Right kidney (tissue), 1 donor: ENCODE measurements at regions not wholly inside any gene's neighbourhood (a gene's known extent, or its start where the extent isn't known, plus 50 kb on each side); places are given as distances from the start of the nearest gene placed in this dataset.

Experiments
- DNase-seq: peaks from one replicate; pipeline ENCODE4 v3.0.0-alpha.2; 2016

DNA sequence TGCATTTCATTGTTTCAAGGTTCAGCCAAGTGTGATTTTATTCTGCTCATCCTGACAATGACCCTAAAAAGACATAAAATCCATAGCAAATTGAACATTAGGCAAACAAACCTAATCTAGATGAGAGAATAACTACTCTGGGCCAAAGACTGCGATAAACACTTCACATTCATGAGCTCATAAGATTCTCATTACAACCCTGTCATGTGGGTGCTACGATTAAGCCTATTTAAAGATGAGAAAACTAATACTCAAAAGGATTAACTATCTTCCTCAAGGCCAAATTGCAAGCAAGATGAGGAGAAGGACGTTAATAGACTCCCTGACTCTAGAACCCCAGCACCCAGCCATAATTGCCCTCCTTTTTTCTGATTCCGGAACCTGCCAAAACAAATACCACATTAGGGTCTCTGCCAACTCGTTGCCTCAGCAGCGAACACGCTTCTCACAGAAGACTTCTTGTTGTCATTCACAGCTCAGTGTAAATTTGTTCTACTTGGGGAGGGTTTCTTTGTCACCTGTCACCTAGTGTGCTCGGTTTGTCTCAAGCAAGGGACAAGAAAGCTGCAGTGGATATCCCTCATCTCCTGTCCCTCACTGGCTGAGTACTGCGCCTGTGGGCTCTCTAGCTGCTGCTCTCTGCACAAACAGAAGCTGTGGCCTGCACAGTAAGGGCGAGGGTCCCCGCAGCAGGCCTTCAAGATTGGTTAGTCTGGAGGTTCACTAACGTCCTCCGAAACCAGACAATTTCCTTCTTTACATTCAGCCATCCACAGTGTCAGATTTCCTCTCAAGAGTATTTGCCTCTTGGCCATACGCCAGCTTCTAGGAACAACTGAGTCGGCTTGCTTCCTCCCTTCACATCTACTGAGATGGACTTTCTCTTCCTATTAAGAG, 200.0 kb upstream of the UBE2E2 start:
- no peak for DNase-seq

DNA sequence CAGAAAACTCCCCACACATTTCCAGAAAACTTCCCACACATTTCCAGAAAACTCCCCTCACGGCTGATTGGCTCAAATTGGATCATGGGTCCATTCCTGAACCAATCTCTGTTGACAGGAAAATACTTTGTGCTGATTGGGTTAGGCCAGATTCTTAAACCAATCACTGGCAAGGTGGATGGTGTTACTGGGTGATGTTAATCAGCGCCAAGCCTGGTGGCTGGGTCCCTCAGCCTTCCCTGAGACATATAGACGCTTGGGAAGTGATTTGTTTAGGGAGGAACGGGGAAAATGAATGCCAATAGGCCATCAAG, 199.4 kb upstream of the UBE2E2 start:
- no peak for DNase-seq

DNA sequence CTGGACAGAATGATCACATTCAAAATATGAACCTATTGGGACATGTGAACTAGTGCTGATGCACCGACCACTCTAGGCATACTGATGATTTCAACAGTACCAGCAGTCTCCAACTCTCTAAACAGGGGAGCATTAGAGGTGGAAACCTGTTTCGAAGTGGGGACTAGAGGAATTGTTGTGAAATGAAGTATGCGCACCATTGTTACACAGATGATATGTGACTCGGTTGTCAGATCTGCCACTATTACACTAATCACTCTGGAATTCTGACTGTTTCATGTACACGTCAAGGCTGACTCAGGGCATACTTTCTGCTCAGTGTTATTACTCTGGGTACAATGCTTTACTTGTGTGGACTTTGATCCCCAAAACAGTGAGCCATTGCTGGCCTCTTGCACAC, 198.2 kb upstream of the UBE2E2 start:
- DNase-seq, result no peak

DNA sequence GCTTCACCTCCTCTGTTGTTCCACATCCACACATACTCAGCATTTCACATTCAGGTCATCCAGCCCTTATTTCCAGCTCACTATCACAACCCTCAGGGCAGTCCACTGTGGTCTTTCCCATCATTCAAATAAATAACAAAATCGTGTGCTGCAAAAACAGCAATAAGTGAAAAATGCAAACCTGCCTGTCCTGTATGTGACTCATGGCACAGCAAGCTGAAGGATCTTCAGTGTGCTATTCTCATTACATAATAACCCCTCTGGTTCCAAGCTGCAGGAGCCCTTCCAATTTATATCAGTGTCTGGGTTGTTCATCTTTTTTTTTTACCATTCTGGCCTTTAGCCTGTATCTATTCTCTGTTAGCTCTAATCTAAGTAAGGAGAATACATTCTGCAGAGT, 185.3 kb upstream of the UBE2E2 start:
- DNase-seq, result no peak

DNA sequence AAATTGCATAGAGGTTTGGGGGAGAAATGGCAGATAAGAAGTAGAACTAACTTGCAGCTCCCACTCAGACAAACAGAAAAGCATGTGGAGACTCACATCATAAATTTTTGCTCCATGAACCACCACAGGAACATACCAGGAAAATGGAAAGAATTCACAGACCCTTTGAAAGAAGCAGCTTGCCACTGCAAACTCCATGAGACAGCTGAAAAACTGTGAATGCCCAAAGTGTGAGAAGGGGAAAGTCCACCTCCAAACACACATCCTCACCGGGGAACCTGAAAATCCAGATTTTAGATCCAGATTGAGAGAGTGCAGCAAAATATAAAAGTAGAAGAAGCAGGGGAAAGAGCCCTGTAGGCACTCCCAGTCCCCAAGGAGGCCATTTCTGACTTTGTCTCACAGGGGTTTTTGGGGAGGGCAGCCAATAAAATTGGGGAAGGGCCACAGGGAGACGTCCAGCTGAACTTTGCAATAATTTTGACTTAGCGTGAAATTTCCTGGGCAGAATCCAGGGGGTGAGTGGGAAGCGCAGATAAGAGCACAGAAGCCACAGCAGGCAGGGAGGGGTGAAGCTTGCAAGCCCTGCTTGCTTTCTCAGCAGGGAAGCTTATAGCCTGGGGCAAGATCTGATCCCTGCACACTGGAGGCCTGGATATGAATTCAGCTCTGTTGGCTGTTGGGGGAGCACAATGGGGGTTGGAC, 183.4 kb upstream of the UBE2E2 start:
- DNase-seq, result no peak

DNA sequence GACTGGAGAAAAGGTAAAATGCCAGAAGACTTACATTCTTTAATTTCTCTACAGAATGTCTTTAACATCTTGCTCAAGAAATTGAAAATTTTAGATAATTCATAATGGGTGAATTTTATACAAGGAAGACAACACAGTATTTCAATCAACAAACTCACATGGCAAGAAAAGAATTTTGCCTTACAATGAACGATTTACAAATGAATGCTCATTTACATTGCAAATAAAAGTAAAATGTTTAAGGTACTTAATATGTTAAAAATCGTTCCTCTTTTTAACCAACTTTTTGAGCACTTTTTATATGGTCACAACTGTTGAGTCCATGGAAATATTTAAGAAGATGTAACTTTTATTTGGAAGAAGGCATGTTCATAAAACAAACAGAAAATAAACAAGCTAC, 174.8 kb upstream of the UBE2E2 start:
- DNase-seq, result no peak

DNA sequence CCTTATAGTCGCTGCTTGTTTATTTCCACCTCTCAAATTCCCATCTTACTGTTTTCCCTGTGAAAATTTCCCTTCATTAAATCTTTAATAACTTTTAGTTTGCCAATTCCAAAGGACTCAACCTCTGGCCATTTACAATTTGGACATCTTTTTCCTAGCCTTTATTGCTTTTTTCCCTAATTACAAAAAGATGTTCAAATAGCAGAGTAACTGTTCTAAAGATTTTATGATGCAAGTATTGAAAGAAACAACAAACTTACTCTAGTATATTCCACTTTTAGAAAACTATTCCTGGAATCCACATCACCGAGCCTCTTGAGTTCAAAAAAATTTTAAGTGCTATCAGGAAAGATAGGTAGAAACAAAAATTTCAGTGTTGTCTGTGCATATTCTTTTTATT, 174.1 kb upstream of the UBE2E2 start:
- no peak for DNase-seq

DNA sequence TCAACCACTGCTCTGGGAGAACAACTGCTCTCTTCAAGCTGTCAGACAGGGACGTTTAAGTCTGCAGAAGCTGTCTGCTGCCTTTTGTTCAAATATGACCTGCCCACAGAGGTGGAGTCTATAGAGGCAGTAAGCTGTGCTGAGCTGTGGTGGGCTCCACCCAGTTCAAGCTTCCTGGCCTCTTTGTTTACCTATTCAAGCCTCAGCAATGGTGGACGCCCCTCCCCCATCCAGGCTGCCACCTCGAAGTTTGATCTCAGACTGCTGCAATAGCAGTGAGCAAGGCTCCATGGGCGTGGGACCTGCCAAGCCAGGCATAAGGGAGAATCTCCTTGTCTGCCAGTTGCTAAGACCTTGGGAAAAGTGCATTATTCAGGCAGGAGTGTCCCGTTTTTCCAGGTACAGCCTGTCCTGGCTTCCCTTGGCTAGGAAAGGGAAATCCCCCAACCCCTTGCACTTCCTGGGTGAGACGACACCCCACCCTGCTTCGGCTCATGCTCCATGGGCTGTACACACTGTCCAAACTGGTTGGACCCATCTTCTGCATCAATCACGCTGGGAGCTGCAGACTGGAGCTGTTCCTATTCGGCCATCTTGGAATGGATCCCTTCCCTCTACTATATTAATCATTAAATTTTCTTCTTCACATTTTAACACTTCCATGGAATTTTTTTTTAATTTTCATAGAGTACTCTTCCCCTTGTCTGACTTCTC, 167.0 kb upstream of the UBE2E2 start:
- DNase-seq, result no peak

DNA sequence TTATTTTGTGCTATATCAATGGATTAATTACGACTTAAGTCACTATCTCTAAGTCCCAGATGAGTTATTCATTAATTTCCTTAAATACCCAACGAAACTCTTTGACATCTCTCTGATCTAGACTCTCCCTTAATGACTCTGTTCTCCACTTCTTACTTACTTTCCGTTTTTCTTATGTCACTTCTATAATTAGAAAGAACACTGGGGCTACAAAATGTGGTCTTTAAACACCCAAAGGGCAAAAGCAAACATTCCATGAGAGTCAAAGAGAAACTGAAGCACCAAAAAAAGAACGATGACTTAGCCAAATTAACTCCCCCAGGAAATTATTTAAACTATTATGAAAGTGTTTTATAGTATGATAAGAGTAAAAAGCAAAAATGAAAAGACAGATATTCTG, 166.4 kb upstream of the UBE2E2 start:
- no peak for DNase-seq

DNA sequence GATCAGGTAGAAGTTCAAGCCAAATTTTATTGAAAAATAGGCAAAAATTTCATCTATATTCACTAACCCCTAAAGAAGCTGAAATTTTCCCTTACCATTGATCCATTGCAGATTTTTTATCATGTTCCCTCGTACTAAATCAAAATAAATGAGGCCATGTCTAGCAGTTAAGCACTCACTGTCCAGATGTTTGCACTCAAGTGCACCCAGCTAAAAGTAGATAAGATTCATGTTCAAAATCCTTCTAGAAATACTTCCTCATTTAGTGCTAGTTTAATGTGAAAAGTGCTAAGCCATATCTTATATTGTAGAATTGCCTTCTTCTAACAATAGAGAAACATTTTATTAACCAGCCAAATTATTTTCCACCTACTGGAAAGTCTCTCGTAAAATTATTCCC, 164.7 kb upstream of the UBE2E2 start:
- DNase-seq, result no peak

DNA sequence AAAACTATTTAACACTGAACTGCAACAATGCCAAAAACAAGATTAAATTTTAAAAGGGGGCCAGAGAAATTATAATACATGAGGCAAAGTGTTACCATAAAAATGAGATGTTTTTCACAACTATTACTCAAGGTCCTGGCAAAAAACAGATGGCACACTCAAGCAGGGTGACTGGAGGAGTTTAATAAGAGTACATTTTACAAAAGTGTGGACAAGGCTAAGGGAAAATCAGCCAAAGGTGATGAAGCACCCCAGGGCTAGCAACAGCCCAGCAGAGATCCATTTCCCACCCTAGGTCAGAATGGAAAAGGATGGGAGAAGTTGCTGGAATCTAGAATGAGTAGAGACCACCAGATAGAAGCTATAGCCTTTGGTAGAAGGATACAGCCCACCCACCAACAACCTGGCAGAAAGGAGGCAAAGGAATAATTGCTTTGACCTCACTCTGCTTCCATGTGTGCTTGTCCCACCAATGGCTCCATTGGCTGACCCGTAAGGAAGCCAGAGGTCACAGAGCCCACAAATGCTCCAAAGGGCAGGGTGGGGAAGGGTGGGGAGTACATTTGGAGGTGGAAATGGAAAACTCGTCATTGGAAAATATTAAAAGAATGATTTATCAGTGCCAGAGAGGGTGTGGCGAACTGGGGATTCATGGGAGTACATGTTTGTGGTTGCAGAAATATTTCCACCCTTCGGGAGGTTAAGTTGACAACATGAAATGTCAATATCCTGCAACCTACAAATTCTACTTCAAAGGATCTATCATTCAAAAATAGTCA, 161.0 kb upstream of the UBE2E2 start:
- DNase-seq, result no peak

DNA sequence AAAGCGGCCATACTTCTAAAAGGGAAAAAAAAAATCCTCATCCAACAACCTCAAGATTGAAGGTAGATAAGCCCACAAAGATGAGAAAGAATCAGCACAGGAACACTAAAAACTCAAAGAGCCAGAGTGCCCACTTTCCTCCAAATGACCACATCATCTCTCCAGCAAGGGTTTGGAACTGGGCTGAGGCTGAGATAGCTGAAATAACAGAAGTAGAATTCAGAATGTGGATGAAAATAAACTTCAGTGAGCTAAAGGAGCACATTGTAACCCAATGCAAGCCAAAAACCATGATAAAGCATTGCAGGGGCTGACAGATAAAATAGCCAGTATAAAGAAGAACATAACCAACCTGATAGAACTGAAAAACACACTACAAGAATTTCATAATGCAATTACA, 158.7 kb upstream of the UBE2E2 start:
- DNase-seq, result no peak

DNA sequence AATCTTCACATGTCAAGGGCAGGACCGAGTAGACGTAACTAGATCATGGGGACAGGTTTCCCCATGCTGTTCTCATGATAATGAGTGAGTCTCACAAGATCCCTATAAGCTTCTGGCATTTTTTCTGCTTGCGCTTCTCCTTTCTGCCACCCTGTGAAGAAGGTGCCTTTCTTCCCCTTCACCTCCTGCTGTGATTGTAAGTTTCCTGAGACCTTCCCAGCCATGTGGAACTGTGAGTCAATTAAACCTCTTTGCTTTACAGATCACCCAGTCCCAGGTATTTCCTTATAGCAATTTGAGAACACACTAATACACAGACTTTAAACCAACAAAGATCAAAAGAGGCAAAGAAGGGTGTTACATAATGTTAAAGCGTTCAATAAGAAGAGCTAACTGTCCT, 156.6 kb upstream of the UBE2E2 start:
- DNase-seq, result no peak

DNA sequence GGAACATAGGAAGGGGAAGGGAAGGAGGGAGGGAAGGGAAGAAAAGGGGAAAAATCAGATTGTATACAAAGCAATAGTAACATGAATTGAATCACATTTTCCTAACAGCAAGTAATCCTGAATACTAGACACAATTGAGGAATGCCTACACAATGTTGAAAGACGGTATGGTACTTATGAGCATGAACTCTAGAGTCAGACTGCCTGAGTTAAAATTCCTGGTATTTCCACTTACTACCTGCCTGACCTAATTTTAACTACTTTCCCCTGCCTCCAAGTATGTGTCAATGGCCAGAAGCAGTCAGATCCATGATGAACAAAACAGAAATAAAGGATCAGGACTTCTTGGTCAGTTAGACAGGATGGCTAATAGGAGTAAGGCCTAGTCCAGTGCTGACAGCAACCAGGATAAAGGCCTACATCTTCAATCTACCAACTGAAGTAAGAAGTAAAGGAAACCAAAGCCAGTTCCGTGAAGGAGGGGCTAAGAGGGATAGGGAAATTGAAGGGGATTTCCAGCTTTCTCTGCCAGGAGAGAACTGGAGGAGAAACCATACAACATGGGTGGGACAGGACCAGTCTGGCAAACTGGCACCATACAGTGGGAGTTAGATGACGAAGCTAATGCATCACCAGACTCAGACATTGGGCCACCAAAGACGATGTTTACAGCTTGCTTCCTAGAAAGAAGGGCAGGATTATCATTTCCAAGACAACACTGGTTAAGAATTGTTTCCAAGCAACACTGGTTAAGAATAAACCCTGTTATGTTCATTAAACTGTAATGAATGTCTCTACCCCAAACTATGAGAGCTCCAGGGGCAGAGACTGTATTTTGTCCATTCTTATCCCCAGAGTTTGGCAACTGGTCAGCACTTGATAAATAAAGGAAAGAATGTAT, 151.6 kb upstream of the UBE2E2 start:
- no peak for DNase-seq

DNA sequence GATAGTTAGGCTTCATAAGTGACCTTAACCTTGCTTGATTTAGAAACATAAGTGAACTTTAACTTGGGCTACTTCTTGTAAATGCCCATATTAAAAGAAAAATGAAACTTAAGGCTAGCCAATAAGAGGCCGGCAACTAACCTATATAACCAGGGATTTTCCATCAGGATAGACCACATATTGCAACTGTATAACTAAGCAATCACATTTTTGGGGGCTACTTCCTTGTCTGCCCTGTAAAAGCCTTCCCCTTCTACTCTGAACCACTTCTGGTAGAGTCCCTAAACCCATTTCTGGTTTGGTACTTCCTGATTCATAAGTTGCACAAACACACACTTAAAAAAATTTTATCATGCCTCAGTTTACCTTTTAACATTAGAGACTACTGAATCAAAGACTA, 150.9 kb upstream of the UBE2E2 start:
- no peak for DNase-seq

DNA sequence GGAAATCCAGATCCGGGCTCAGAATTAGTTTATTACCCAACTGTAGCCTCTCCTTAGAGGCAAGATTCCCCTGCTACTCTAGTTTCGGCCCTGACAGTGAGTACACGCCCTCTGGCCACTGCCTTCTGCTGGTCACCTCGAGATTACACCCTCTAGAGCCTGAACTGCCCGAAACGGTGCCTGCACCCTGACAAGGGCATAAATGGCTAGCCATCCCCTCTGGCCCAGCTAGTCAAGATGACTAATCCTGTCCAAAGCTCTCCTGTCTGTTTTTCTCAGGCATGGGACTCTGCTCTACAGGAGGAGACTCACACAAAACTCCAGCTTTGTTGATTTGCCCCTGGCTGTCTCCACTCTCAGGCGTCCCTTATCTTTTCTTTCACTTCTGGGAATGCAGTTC, 150.5 kb upstream of the UBE2E2 start:
- no peak for DNase-seq

DNA sequence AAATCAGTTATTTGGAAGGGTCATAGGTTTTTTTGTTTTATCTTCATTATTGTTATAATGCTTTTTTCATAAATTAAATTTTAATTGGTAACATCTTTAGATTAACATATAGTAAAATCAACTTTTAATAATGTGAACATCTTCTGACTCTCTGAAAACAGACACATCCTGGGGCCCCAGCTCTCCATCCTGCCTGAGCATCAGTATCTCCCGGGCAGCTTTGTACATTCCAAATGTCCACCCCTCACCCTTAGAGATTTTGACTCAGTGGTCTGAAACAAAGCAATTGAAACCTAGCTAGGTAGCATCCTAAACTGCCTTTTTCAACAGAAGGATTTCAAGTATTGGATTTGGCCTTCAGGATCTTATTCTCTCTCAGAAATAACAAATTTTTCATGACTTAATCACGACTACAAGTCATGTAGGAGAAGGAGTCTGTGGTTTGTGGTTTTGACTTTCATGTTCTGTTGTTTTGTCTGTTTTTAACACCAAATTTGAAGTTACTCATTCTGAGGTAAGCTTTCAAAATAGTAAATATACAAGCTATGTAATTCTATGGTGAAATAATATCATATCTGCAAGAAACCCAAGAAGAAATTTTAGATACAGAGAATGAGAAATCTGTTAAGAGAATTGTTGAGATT, 147.3 kb upstream of the UBE2E2 start:
- DNase-seq, result no peak

DNA sequence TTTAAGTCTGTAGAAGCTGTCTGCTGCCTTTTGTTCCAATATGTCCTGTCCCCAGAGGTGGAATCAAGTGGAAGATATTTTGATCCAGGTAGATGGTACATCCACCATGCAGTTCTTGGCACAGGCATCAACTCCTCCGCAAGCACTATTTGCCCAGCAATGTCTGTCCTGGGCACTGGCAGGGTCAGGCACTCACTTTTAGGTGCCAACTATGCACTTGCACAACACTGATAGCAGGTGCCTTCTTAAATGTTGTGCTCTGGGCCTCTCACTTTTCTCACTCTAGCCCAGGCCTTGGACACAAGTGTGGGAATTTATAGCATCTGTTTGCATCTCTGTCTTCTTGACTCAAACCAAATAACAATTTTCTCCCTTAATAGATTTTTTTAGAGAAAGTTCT, 140.5 kb upstream of the UBE2E2 start:
- no peak for DNase-seq

DNA sequence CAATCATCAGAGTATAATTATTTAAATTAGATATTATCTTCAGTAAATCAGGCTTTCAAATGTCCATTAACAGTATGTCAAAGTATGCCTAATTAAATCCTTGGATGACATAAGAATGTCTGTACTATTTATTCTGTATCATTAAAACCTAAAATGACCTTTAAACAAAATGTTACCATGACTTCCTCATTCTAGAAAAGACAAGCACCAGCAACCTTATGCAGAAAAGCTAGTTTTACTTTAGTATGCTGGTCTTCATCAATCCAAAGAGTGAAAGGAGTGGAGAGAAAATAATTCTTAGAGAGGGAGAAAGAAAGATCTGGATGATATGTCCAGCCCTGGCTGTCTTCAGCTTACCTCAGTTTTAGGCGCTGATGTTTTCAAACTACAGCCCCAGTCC, 140.1 kb upstream of the UBE2E2 start:
- DNase-seq, result no peak

DNA sequence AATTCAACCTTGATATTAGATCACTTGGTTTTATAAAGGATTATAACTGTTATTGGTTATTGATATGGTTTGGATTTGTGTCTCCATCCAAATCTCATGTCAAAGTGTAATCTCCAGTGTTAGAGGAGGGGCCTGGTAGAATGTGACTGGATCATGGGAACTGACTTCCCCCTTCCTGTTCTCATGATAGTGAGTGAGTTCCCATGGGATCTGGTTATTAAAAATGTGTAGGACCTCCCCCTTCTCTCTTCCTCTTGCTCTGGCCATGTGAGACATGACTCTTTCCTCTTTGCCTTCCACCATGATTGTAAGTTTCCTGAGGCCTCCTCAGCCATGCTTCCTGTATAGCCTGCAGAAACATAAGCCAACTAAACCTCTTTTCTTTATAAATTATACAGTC, 136.0 kb upstream of the UBE2E2 start:
- no peak for DNase-seq
